ENCODE measurements at regions not wholly inside any gene's neighbourhood (a gene's known extent, or its start where the extent isn't known, plus 50 kb on each side); places are given as distances from the start of the nearest gene placed in this dataset.

DNA sequence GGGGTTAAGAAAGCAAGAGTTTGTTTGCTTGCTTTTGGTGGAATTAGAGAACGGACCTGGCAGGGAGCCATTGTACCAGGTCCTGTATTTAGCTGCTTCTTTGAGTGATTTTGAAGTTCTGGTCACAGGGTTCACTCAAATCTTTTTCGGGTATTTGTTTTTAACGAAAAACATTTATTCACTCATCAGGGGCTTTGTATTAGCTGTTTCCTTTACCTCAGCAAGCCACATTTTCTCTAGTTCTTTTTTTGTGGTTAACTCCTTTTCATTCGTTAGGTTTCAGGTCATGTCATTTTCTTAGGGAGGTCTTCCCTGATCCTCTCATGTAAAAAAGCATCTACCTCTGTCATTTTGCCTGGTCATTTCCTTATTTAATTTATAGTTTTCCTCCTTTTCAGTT, 1502.2 kb downstream of the GRIK2 start (continued):
- TF ChIP-seq, protein P1, sequence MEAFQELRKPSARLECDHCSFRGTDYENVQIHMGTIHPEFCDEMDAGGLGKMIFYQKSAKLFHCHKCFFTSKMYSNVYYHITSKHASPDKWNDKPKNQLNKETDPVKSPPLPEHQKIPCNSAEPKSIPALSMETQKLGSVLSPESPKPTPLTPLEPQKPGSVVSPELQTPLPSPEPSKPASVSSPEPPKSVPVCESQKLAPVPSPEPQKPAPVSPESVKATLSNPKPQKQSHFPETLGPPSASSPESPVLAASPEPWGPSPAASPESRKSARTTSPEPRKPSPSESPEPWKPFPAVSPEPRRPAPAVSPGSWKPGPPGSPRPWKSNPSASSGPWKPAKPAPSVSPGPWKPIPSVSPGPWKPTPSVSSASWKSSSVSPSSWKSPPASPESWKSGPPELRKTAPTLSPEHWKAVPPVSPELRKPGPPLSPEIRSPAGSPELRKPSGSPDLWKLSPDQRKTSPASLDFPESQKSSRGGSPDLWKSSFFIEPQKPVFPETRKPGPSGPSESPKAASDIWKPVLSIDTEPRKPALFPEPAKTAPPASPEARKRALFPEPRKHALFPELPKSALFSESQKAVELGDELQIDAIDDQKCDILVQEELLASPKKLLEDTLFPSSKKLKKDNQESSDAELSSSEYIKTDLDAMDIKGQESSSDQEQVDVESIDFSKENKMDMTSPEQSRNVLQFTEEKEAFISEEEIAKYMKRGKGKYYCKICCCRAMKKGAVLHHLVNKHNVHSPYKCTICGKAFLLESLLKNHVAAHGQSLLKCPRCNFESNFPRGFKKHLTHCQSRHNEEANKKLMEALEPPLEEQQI (IDR thresholded peaks at IDR 0.05) = no peak
- no peak for TF ChIP-seq EP300 (IDR thresholded peaks at IDR 0.05; ENCODE audit: low read length)
- TF ChIP-seq, protein P2, sequence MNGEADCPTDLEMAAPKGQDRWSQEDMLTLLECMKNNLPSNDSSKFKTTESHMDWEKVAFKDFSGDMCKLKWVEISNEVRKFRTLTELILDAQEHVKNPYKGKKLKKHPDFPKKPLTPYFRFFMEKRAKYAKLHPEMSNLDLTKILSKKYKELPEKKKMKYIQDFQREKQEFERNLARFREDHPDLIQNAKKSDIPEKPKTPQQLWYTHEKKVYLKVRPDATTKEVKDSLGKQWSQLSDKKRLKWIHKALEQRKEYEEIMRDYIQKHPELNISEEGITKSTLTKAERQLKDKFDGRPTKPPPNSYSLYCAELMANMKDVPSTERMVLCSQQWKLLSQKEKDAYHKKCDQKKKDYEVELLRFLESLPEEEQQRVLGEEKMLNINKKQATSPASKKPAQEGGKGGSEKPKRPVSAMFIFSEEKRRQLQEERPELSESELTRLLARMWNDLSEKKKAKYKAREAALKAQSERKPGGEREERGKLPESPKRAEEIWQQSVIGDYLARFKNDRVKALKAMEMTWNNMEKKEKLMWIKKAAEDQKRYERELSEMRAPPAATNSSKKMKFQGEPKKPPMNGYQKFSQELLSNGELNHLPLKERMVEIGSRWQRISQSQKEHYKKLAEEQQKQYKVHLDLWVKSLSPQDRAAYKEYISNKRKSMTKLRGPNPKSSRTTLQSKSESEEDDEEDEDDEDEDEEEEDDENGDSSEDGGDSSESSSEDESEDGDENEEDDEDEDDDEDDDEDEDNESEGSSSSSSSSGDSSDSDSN (IDR thresholded peaks at IDR 0.05; ENCODE audit: borderline replicate concordance in 1 of 2, low read depth in 2 of 2, low read length in 2 of 2) = no peak
- TF ChIP-seq ZFPM2 (CRISPR knock-in tag; IDR thresholded peaks at IDR 0.05) = no peak
- no peak for TF ChIP-seq MTF1 (CRISPR knock-in tag; IDR thresholded peaks at IDR 0.05; ENCODE audit: borderline replicate concordance)
- no peak for TF ChIP-seq KLF6 (CRISPR knock-in tag; IDR thresholded peaks at IDR 0.05; ENCODE audit: borderline replicate concordance)
- no peak for TF ChIP-seq ZNF311 (CRISPR knock-in tag; IDR thresholded peaks at IDR 0.05)
- no peak for TF ChIP-seq ARHGAP35 (IDR thresholded peaks at IDR 0.05; ENCODE audit: partially characterized antibody)
- TF ChIP-seq NFYB (IDR thresholded peaks at IDR 0.05; ENCODE audit: extremely low read depth, insufficient read length) = no peak
